IMR-90 (cell line): ENCODE measurements at regions not wholly inside any gene's neighbourhood (a gene's known extent, or its start where the extent isn't known, plus 50 kb on each side); places are given as distances from the start of the nearest gene placed in this dataset.

Experiments
- ATAC-seq: fragments of 200-7000 bp; cut with Tn5 transposase; 2 replicates; pipeline ENCODE4 v1.9.1; 2020; ENCODE audit warnings: low read depth, mild to moderate bottlenecking, moderate library complexity
- BruUV-seq: library from RNA; stranded (reverse); fragments of 400-500 nt; replicated peaks from 2 replicates; lab custom pipeline; 2021; lab: Mats Ljungman, UMichigan
- CTCF ChIA-PET: fragments of 300-600 bp; formaldehyde crosslinking; extraction: SDS; loops from one replicate; lab custom pipeline; 2021; ENCODE audit warnings: antibody characterized with exemption; lab: Yijun Ruan, JAX
- POLR2A ChIA-PET: fragments of 300-600 bp; sonication (Branson Sonifier 250); formaldehyde crosslinking; loops from one replicate; lab custom pipeline; 2022; ENCODE audit warnings: antibody characterized with exemption; ENCODE audit not compliant: unreplicated experiment; lab: Charles Lee
- DNase-seq: peaks from one replicate; pipeline ENCODE4 v3.0.0; 2013
- H2AFZ ChIP-seq: replicated peaks from 2 replicates; pipeline ENCODE3; 2013; ENCODE audit warnings: low read length, mild to moderate bottlenecking; ENCODE audit not compliant: poor library complexity
- H2AK5ac ChIP-seq: 2 replicates; pipeline ENCODE4 v1.6.1; 2013; ENCODE audit warnings: low read depth, low read length, inconsistent platforms
- H2AK9ac ChIP-seq: replicated peaks from 2 replicates; pipeline ENCODE3; 2013; ENCODE audit warnings: mild to moderate bottlenecking, low read depth, low read length, moderate library complexity; ENCODE audit not compliant: poor library complexity
- H2BK120ac ChIP-seq: 2 replicates; pipeline ENCODE4 v1.6.1; 2013; ENCODE audit warnings: low read depth, low read length, inconsistent platforms
- H2BK15ac ChIP-seq: 3 replicates; pipeline ENCODE4 v1.6.1; 2013; ENCODE audit warnings: low read depth, low read length, inconsistent platforms
- H2BK20ac ChIP-seq: 2 replicates; pipeline ENCODE4 v1.6.1; 2013; ENCODE audit warnings: low read depth, mild to moderate bottlenecking, inconsistent platforms, low read length, moderate library complexity
- H2BK5ac ChIP-seq: 2 replicates; pipeline ENCODE4 v1.6.1; 2013; ENCODE audit warnings: mild to moderate bottlenecking, low read depth, low read length, inconsistent platforms; ENCODE audit not compliant: poor library complexity, severe bottlenecking
- H3K14ac ChIP-seq: replicated peaks from 2 replicates; pipeline ENCODE4 v1.6.1; 2013; ENCODE audit warnings: low read depth, low read length, inconsistent platforms
- H3K18ac ChIP-seq: 2 replicates; pipeline ENCODE4 v1.6.1; 2013; ENCODE audit warnings: low read depth, low read length, control low read depth
- H3K23ac ChIP-seq: 2 replicates; pipeline ENCODE4 v1.6.1; 2013; ENCODE audit warnings: low read depth, low read length, inconsistent platforms
- H3K27ac ChIP-seq: 2 replicates; pipeline ENCODE4 v1.5.1; 2013; ENCODE audit warnings: mild to moderate bottlenecking, control low read depth, low read length; ENCODE audit not compliant: insufficient read depth
- H3K27me3 ChIP-seq: 2 replicates; pipeline ENCODE4 v1.6.1; 2013; ENCODE audit warnings: low read length; ENCODE audit not compliant: control insufficient read depth, insufficient read depth
- H3K36me3 ChIP-seq: 2 replicates; pipeline ENCODE4 v1.6.1; 2013; ENCODE audit warnings: low read length, mixed read lengths; ENCODE audit not compliant: control insufficient read depth, insufficient read depth
- H3K4ac ChIP-seq: 2 replicates; pipeline ENCODE4 v1.6.1; 2013; ENCODE audit warnings: low read depth, low read length, inconsistent platforms
- H3K4me1 ChIP-seq: 2 replicates; pipeline ENCODE4 v1.6.1; 2013; ENCODE audit warnings: low read length, mixed read lengths; ENCODE audit not compliant: control insufficient read depth, insufficient read depth
- H3K4me2 ChIP-seq: 2 replicates; pipeline ENCODE4 v1.6.1; 2013; ENCODE audit warnings: low read depth, mild to moderate bottlenecking, control low read depth, low read length, moderate library complexity
- H3K4me3 ChIP-seq: 2 replicates; pipeline ENCODE4 v1.5.1; 2013; ENCODE audit warnings: low read depth, mild to moderate bottlenecking, control low read depth, low read length, moderate library complexity; ENCODE audit not compliant: insufficient read depth
- H3K56ac ChIP-seq: 2 replicates; pipeline ENCODE4 v1.6.1; 2013; ENCODE audit warnings: low read length, inconsistent platforms; ENCODE audit not compliant: insufficient read depth; ENCODE audit errors: extremely low read depth
- H3K79me1 ChIP-seq, 2 experiments: 2 replicates each; pipeline ENCODE4 v1.6.1; 2013; ENCODE audit warnings: low read length in 2 of 2, inconsistent platforms in 1 of 2, low read depth in 1 of 2
- H3K9ac ChIP-seq: 2 replicates; pipeline ENCODE4 v1.6.1; 2013; ENCODE audit warnings: low read depth, low read length, control low read depth
- H3K9me1 ChIP-seq: 2 replicates; pipeline ENCODE4 v1.6.1; 2013; ENCODE audit warnings: low read length, inconsistent platforms; ENCODE audit not compliant: insufficient read depth
- H3K9me3 ChIP-seq: 2 replicates; pipeline ENCODE4 v1.6.1; 2013; ENCODE audit warnings: low read length; ENCODE audit not compliant: control insufficient read depth, insufficient read depth
- H4K20me1 ChIP-seq: 2 replicates; pipeline ENCODE4 v1.6.1; 2013; ENCODE audit warnings: low read length, inconsistent platforms; ENCODE audit not compliant: insufficient read depth
- H4K5ac ChIP-seq: 2 replicates; pipeline ENCODE4 v1.6.1; 2013; ENCODE audit warnings: mild to moderate bottlenecking, low read depth, low read length, control low read depth
- H4K8ac ChIP-seq, 2 experiments: 2 replicates each; pipeline ENCODE4 v1.6.1; 2013; ENCODE audit warnings: low read depth in 2 of 2, low read length in 2 of 2, control low read depth in 1 of 2, inconsistent platforms in 1 of 2
- H4K91ac ChIP-seq: 2 replicates; pipeline ENCODE4 v1.6.1; 2013; ENCODE audit warnings: low read depth, low read length, inconsistent platforms; ENCODE audit not compliant: insufficient read depth
- BHLHE40 ChIP-seq: fragments of 150-350 bp; IDR thresholded peaks from 2 replicates; pipeline ENCODE4 v1.6.1; 2016; ENCODE audit warnings: mild to moderate bottlenecking, low read depth, low read length
- CEBPB ChIP-seq: IDR thresholded peaks from 2 replicates; pipeline ENCODE4 v1.6.1; 2012; ENCODE audit warnings: low read depth, low read length, improper control_type of control experiment
- CTCF ChIP-seq: conservative IDR thresholded peaks from 2 replicates; pipeline ENCODE4 v1.5.1; 2012; ENCODE audit warnings: mild to moderate bottlenecking, low read depth, low read length, improper control_type of control experiment
- FOS ChIP-seq: fragments of 150-350 bp; IDR thresholded peaks from 2 replicates; pipeline ENCODE4 v1.6.1; 2016; ENCODE audit warnings: low read depth, low read length
- MAZ ChIP-seq: IDR thresholded peaks from 2 replicates; pipeline ENCODE4 v1.6.1; 2012; ENCODE audit warnings: low read depth, mild to moderate bottlenecking, low read length, improper control_type of control experiment, moderate library complexity, borderline replicate concordance
- MXI1 ChIP-seq: IDR thresholded peaks from 2 replicates; pipeline ENCODE4 v1.6.1; 2012; ENCODE audit warnings: low read depth, mild to moderate bottlenecking, low read length, moderate library complexity, borderline replicate concordance
- POLR2A ChIP-seq: IDR thresholded peaks from 2 replicates; pipeline ENCODE4 v1.6.1; 2012; ENCODE audit warnings: mild to moderate bottlenecking, low read depth, low read length
- RAD21 ChIP-seq: IDR thresholded peaks from 2 replicates; pipeline ENCODE4 v1.6.1; 2012; ENCODE audit warnings: low read length, improper control_type of control experiment
- RFX5 ChIP-seq: IDR thresholded peaks from 2 replicates; pipeline ENCODE4 v1.8.0; 2012; ENCODE audit warnings: low read depth, mild to moderate bottlenecking, low read length, moderate library complexity
- SMC3 ChIP-seq: fragments of 150-350 bp; IDR thresholded peaks from 2 replicates; pipeline ENCODE4 v1.6.1; 2016; ENCODE audit warnings: low read depth, mild to moderate bottlenecking, antibody characterized with exemption, low read length, moderate library complexity
- USF2 ChIP-seq: fragments of 150-350 bp; IDR thresholded peaks from 2 replicates; pipeline ENCODE4 v1.6.1; 2017; ENCODE audit warnings: mild to moderate bottlenecking, antibody characterized with exemption, low read length, low read depth
- WGBS, 2 experiments: methylation state at CpG; one replicate each; pipeline versions ENCODE4 v1.1.5 to v1.1.7; 2013; ENCODE audit warnings: missing lambda C conversion rate in 2 of 2; ENCODE audit not compliant: insufficient read length in 1 of 2; ENCODE audit errors: extremely low coverage in 2 of 2; 5-methylcytosine and 5-hydroxymethylcytosine counted together
- dilution Hi-C: fragments of 300-500 bp; cut with HindIII; formaldehyde crosslinking; loops from one replicate; pipeline ENCODE4 v1.14.3; 2018; ENCODE audit warnings: low sequenced_read_pairs; ENCODE audit not compliant: unreplicated experiment
- in situ Hi-C: fragments of 300-500 bp; cut with MboI; formaldehyde crosslinking; loops from 3 replicates; pipeline ENCODE4 v1.14.3; 2019; ENCODE audit warnings: low sequenced_read_pairs, inconsistent platforms, mixed read lengths
- intact Hi-C: fragments of 100-400 bp; cut with micrococcal nuclease; formaldehyde crosslinking; loops from 2 replicates; pipeline ENCODE4 v1.10.0; 2022

- in situ Hi-C loops (no loop called here), dilution Hi-C loops (no loop called here), intact Hi-C loops (no loop called here)
- H4K8ac ChIP-seq = no peak overlapping the region
- no peak for TF ChIP-seq BHLHE40
- no peak for TF ChIP-seq MAZ
- TF ChIP-seq MXI1 = no peak
- no peak for TF ChIP-seq FOS
- no peak for TF ChIP-seq USF2
- TF ChIP-seq RFX5 = no peak
- TF ChIP-seq SMC3 = no peak
- TF ChIP-seq CTCF = no peak
- no peak for TF ChIP-seq RAD21
- no peak for TF ChIP-seq POLR2A
- no peak for TF ChIP-seq CEBPB
- H2BK120ac ChIP-seq = no peak overlapping the region
- no peak overlapping the region for H2AK9ac ChIP-seq
- no peak overlapping the region for H2BK15ac ChIP-seq
- no peak for DNase-seq
- ChIA-PET CTCF (interaction anchor here (0.6 kb wide), 1 partner anchor 127 kb away, joined by 3 read pairs; no protein-coding TSS in a partner anchor), POLR2A (no interaction called here)
- H2AFZ ChIP-seq = no peak overlapping the region
- no peak overlapping the region for H3K23ac ChIP-seq
- no peak overlapping the region for H3K9ac ChIP-seq
- no peak overlapping the region for H3K4me2 ChIP-seq
- no peak overlapping the region for H2BK20ac ChIP-seq
- no peak overlapping the region for H3K18ac ChIP-seq
- H3K4me1 ChIP-seq = peaks cover 2% of the 10 kb centered on the region; the same call in 1 of the 2 replicates
- H3K36me3 ChIP-seq = no peaks in the 10 kb centered on the region
- no peaks in the 10 kb centered on the region for H3K9me3 ChIP-seq
- no peaks in the 10 kb centered on the region for H3K79me1 ChIP-seq
- no CpG with 5 or more reads among the region's 2 CpGs for WGBS, 2 experiments
- H3K27ac ChIP-seq = no peak overlapping the region
- no peak overlapping the region for H4K5ac ChIP-seq
- no peak for ATAC-seq
- H3K14ac ChIP-seq = no peak overlapping the region
- BruUV-seq = no TSS peak
- no peaks in the 10 kb centered on the region for H4K20me1 ChIP-seq
- no peak overlapping the region for H2AK5ac ChIP-seq
- no peak overlapping the region for H4K91ac ChIP-seq
- H3K56ac ChIP-seq = no peak overlapping the region
- no peaks in the 10 kb centered on the region for H3K9me1 ChIP-seq
- H2BK5ac ChIP-seq = no peak overlapping the region
- no peak overlapping the region for H3K4me3 ChIP-seq
- H3K27me3 ChIP-seq = no peaks in the 10 kb centered on the region
- H3K4ac ChIP-seq = no peak overlapping the region
Measured at GRCh38 chr21:27251752-27252151, 284.9 kb upstream of the ADAMTS5 start.
